Glutamatergic neuron (in vitro differentiated cells): ENCODE measurements at regions not wholly inside any gene's neighbourhood (a gene's known extent, or its start where the extent isn't known, plus 50 kb on each side); places are given as distances from the start of the nearest gene placed in this dataset.

Experiments
- DNase-seq: peaks from one replicate; pipeline ENCODE4 v3.0.0; 2022
- H3K27ac Mint-ChIP-seq: one replicate; pipeline ENCODE4 v1.8.0; 2020; ENCODE audit warnings: mild to moderate bottlenecking, mixed read lengths, inconsistent platforms; ENCODE audit not compliant: unreplicated experiment
- H3K27me3 Mint-ChIP-seq: one replicate; pipeline ENCODE4 v1.8.0; 2020; ENCODE audit warnings: mild to moderate bottlenecking, moderate library complexity, mixed read lengths, inconsistent platforms; ENCODE audit not compliant: unreplicated experiment
- H3K36me3 Mint-ChIP-seq: one replicate; pipeline ENCODE4 v1.8.0; 2020; ENCODE audit warnings: mild to moderate bottlenecking, mixed read lengths, inconsistent platforms; ENCODE audit not compliant: unreplicated experiment
- H3K4me1 Mint-ChIP-seq: one replicate; pipeline ENCODE4 v1.8.0; 2020; ENCODE audit warnings: mild to moderate bottlenecking, low read depth, mixed read lengths, inconsistent platforms; ENCODE audit not compliant: unreplicated experiment
- H3K4me3 Mint-ChIP-seq: one replicate; pipeline ENCODE4 v1.8.0; 2020; ENCODE audit warnings: mild to moderate bottlenecking, mixed read lengths, inconsistent platforms; ENCODE audit not compliant: unreplicated experiment
- H3K9me3 Mint-ChIP-seq: one replicate; pipeline ENCODE4 v1.8.0; 2020; ENCODE audit warnings: mild to moderate bottlenecking, moderate library complexity, mixed read lengths, inconsistent platforms; ENCODE audit not compliant: unreplicated experiment
- CTCF ChIP-seq: fragments of 200-600 bp; sonication (generic); IDR thresholded peaks from one replicate; pipeline ENCODE4 v1.5.0; 2021; ENCODE audit not compliant: partially characterized antibody, unreplicated experiment

GRCh38 chr7:113812591-113813255 lies 106.1 kb downstream of the PPP1R3A start:
- H3K36me3 Mint-ChIP-seq: no peaks in the 10 kb centered on the region
- H3K4me1 Mint-ChIP-seq: no peaks in the 10 kb centered on the region
- no peak overlapping the region for H3K27ac Mint-ChIP-seq
- DNase-seq: no peak
- H3K27me3 Mint-ChIP-seq: no peaks in the 10 kb centered on the region
- peaks cover 1% of the 10 kb centered on the region for H3K9me3 Mint-ChIP-seq
- no peak overlapping the region for H3K4me3 Mint-ChIP-seq
- TF ChIP-seq CTCF: no peak

- no peak for TF ChIP-seq CTCF
- Mint-ChIP-seq H3K27ac (no peak overlapping the region), H3K27me3 (no peaks in the 10 kb centered on the region), H3K9me3 (peaks cover 1% of the 10 kb centered on the region), H3K4me3 (no peak overlapping the region), H3K36me3 (no peaks in the 10 kb centered on the region), H3K4me1 (peaks cover 10% of the 10 kb centered on the region)
- no peak for DNase-seq
Measured at GRCh38 chr7:113810080-113810744, 108.6 kb downstream of the PPP1R3A start.

GRCh38 chr7:113809581-113809980 lies 109.2 kb downstream of the PPP1R3A start:
- H3K27ac Mint-ChIP-seq: no peak overlapping the region
- H3K4me1 Mint-ChIP-seq: peaks cover 10% of the 10 kb centered on the region
- no peak for TF ChIP-seq CTCF
- H3K36me3 Mint-ChIP-seq: no peaks in the 10 kb centered on the region
- no peak for DNase-seq
- no peak overlapping the region for H3K4me3 Mint-ChIP-seq
- peaks cover 1% of the 10 kb centered on the region for H3K9me3 Mint-ChIP-seq
- no peaks in the 10 kb centered on the region for H3K27me3 Mint-ChIP-seq

- H3K27me3 Mint-ChIP-seq: no peaks in the 10 kb centered on the region
- DNase-seq: no peak
- H3K27ac Mint-ChIP-seq: peak overlapping the region; percentile 11
- H3K9me3 Mint-ChIP-seq: peaks cover 1% of the 10 kb centered on the region
- H3K4me1 Mint-ChIP-seq: peaks cover 10% of the 10 kb centered on the region
- no peak for TF ChIP-seq CTCF
- no peak overlapping the region for H3K4me3 Mint-ChIP-seq
- H3K36me3 Mint-ChIP-seq: no peaks in the 10 kb centered on the region
Measured at GRCh38 chr7:113806633-113807327, 112.0 kb downstream of the PPP1R3A start.

GRCh38 chr7:113805976-113806375 lies 112.8 kb downstream of the PPP1R3A start:
- TF ChIP-seq CTCF: no peak
- Mint-ChIP-seq H3K9me3 (peaks cover 1% of the 10 kb centered on the region), H3K4me1 (peaks cover 11% of the 10 kb centered on the region), H3K27ac (no peak overlapping the region), H3K27me3 (no peaks in the 10 kb centered on the region), H3K36me3 (no peaks in the 10 kb centered on the region), H3K4me3 (no peak overlapping the region)
- DNase-seq: no peak
